ENCODE measurements at regions not wholly inside any gene's neighbourhood (a gene's known extent, or its start where the extent isn't known, plus 50 kb on each side); places are given as distances from the start of the nearest gene placed in this dataset.

GRCh38 chr5:61657686-61658085 lies 325.6 kb downstream of the ZSWIM6 start:
- POLR2A ChIA-PET = no interaction called here
- no TSS peak for BruUV-seq (replicated peaks)

More at GRCh38 chr5:61657686-61658085, 325.6 kb downstream of the ZSWIM6 start:
- H3K4me3 ChIP-seq (replicated peaks in 1 of 3; ENCODE audit: insufficient read depth in 1 of 3, low read depth in 1 of 3, low read length in 3 of 3) = no peak overlapping the region
- no peak overlapping the region for H3K27ac ChIP-seq (ENCODE audit: insufficient read depth, low read depth, low read length)
- H2AFZ ChIP-seq (ENCODE audit: low read depth, low read length) = no peak overlapping the region
- no peak overlapping the region for H3K9ac ChIP-seq (replicated peaks; ENCODE audit: extremely low read depth, insufficient read depth, low read length)
- no peaks in the 10 kb centered on the region for H3K79me2 ChIP-seq (ENCODE audit: control insufficient read depth, insufficient read depth, low read length)
- no peaks in the 10 kb centered on the region for H3K36me3 ChIP-seq (ENCODE audit: control insufficient read depth in 2 of 2, extremely low read depth in 1 of 2, insufficient read depth in 2 of 2, low read length in 2 of 2)
- no peaks in the 10 kb centered on the region for H4K20me1 ChIP-seq (replicated peaks; ENCODE audit: control insufficient read depth, extremely low read depth, insufficient read depth, low read length)
- intact Hi-C loops (cut with micrococcal nuclease) (loop anchor here (1.0 to 2.0 kb wide), 6 partner anchors 249 to 698 kb away; no protein-coding TSS in a partner anchor), dilution Hi-C loops (cut with MboI; ENCODE audit: extremely low pct_ligation_motif_present, low sequenced_read_pairs) (no loop called here)
- peaks cover 3 to 11% of the 10 kb centered on the region in 2 experiments for H3K27me3 ChIP-seq (ENCODE audit: control insufficient read depth in 2 of 2, insufficient read depth in 2 of 2, low read length in 2 of 2)
- H3K9me3 ChIP-seq (replicated peaks; ENCODE audit: control insufficient read depth, insufficient read depth, low read length) = no peaks in the 10 kb centered on the region
- peak; percentile 48 for FAIRE-seq
- H3K9me1 ChIP-seq (replicated peaks; ENCODE audit: control insufficient read depth, extremely low read depth, insufficient read depth, low read length) = no peaks in the 10 kb centered on the region
- no peaks in the 10 kb centered on the region for H3K4me1 ChIP-seq (ENCODE audit: control insufficient read depth, extremely low read depth, insufficient read depth, low read length)
- DNase-seq (ENCODE audit: low read depth, low spot score) = no peak
- CTCF ChIA-PET = interaction anchor here (0.8 to 4.7 kb wide), 14 partner anchors 9 to 698 kb away, joined by 3 to 79 read pairs (median 6); partner anchors contain the start of gene ZSWIM6
- H3K4me2 ChIP-seq (ENCODE audit: insufficient read depth, low read length) = no peak overlapping the region
- TF ChIP-seq MYC (IDR thresholded peaks at IDR 0.05; ENCODE audit: low read depth, low read length) (no peak), POLR2A (IDR thresholded peaks at IDR 0.05; ENCODE audit: low read depth, low read length) (no peak), JUN (IDR thresholded peaks at IDR 0.05; ENCODE audit: borderline replicate concordance, insufficient read depth, insufficient read length, low read depth) (no peak), FOS (IDR thresholded peaks at IDR 0.05; ENCODE audit: borderline replicate concordance, insufficient read depth, low read length) (no peak), POLR2AphosphoS5 (IDR thresholded peaks at IDR 0.05; ENCODE audit: insufficient read depth, low read depth, low read length) (no peak), GATA2 (IDR thresholded peaks at IDR 0.05; ENCODE audit: insufficient read depth, insufficient read length, low read depth, low read length) (no peak), EZH2 (IDR thresholded peaks at IDR 0.05; ENCODE audit: borderline replicate concordance, low read depth, low read length, severe bottlenecking) (no peak)
- TF ChIP-seq, protein P1, sequence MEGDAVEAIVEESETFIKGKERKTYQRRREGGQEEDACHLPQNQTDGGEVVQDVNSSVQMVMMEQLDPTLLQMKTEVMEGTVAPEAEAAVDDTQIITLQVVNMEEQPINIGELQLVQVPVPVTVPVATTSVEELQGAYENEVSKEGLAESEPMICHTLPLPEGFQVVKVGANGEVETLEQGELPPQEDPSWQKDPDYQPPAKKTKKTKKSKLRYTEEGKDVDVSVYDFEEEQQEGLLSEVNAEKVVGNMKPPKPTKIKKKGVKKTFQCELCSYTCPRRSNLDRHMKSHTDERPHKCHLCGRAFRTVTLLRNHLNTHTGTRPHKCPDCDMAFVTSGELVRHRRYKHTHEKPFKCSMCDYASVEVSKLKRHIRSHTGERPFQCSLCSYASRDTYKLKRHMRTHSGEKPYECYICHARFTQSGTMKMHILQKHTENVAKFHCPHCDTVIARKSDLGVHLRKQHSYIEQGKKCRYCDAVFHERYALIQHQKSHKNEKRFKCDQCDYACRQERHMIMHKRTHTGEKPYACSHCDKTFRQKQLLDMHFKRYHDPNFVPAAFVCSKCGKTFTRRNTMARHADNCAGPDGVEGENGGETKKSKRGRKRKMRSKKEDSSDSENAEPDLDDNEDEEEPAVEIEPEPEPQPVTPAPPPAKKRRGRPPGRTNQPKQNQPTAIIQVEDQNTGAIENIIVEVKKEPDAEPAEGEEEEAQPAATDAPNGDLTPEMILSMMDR (IDR thresholded peaks at IDR 0.05; ENCODE audit: extremely low read depth in 1 of 2, insufficient read depth in 1 of 2, low read depth in 1 of 2, low read length in 2 of 2) = no peak
- TF ChIP-seq, protein P2, sequence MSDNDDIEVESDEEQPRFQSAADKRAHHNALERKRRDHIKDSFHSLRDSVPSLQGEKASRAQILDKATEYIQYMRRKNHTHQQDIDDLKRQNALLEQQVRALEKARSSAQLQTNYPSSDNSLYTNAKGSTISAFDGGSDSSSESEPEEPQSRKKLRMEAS (IDR thresholded peaks at IDR 0.05; ENCODE audit: insufficient read depth, insufficient read length) = no peak
